GM23338 (cell line): ENCODE measurements at regions not wholly inside any gene's neighbourhood (a gene's known extent, or its start where the extent isn't known, plus 50 kb on each side); places are given as distances from the start of the nearest gene placed in this dataset.
"Not testable (repeated sequence)": the region's sequence is repeated elsewhere in the genome, so short reads cannot be mapped to it uniquely, and the experiment has no call there.

Experiments used
- CREB1 ChIP-seq: fragments of 250-450 bp; sonication (Bioruptor Pico); IDR thresholded peaks from 2 replicates; pipeline ENCODE4 v1.5.0; 2020; ENCODE audit warnings: low read depth, mild to moderate bottlenecking, moderate library complexity
- EZH2 ChIP-seq: fragments of 200-600 bp; sonication (generic); IDR thresholded peaks from one replicate; pipeline ENCODE4 v1.8.0; 2017; ENCODE audit warnings: antibody characterized with exemption, mild to moderate bottlenecking, low read depth; ENCODE audit not compliant: unreplicated experiment
- EZH2phosphoT487 ChIP-seq: fragments of 200-600 bp; sonication (generic); IDR thresholded peaks from one replicate; pipeline ENCODE4 v1.8.1; 2018; ENCODE audit warnings: antibody characterized with exemption; ENCODE audit not compliant: unreplicated experiment
- POLR2AphosphoS5 ChIP-seq: IDR thresholded peaks from 2 replicates; pipeline ENCODE4 v1.6.1; 2016; ENCODE audit warnings: antibody characterized with exemption, low read depth
- STAT1 ChIP-seq: IDR thresholded peaks from one replicate; pipeline ENCODE4 v1.6.1; 2016; ENCODE audit warnings: antibody characterized with exemption; ENCODE audit not compliant: unreplicated experiment
- TF ChIP-seq, protein P1 (sequence below), 2 experiments: fragments of 200-600 bp in 1 of 2; sonication (generic) in 1 of 2; conservative IDR thresholded peaks; 2 replicates each; pipeline versions ENCODE4 v1.5.1 to v1.6.1; 2016 to 2017; ENCODE audit warnings: antibody characterized with exemption in 2 of 2, low read depth in 2 of 2, mild to moderate bottlenecking in 2 of 2, moderate library complexity in 1 of 2
- TF ChIP-seq, protein P2 (sequence below): IDR thresholded peaks from 2 replicates; pipeline ENCODE4 v1.6.1; 2016; ENCODE audit warnings: antibody characterized with exemption
- TF ChIP-seq, protein P3 (sequence below): fragments of 250-450 bp; sonication (Bioruptor Pico); IDR thresholded peaks from 2 replicates; pipeline ENCODE4 v1.5.0; 2020; ENCODE audit warnings: mild to moderate bottlenecking, moderate library complexity

DNA sequence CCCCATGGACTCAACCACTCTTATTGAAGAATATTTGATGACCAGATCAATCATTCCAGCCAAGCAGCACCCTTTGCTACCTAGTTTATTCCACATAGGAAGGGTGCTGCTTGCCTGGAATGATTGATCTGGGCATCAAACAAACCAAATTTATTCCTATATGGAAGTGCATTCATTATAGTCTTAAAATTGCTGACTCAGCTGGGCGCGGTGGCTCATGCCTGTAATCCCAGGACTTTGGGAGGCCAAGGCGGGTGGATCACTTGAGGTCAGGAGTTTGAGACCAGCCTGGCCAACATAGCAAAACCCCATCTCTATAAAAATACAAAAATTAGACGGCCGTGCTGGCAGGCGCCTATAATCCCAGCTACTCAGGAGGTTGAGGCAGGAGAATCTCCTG lies 489.6 kb upstream of the API5 start:
- TF ChIP-seq, protein P1, sequence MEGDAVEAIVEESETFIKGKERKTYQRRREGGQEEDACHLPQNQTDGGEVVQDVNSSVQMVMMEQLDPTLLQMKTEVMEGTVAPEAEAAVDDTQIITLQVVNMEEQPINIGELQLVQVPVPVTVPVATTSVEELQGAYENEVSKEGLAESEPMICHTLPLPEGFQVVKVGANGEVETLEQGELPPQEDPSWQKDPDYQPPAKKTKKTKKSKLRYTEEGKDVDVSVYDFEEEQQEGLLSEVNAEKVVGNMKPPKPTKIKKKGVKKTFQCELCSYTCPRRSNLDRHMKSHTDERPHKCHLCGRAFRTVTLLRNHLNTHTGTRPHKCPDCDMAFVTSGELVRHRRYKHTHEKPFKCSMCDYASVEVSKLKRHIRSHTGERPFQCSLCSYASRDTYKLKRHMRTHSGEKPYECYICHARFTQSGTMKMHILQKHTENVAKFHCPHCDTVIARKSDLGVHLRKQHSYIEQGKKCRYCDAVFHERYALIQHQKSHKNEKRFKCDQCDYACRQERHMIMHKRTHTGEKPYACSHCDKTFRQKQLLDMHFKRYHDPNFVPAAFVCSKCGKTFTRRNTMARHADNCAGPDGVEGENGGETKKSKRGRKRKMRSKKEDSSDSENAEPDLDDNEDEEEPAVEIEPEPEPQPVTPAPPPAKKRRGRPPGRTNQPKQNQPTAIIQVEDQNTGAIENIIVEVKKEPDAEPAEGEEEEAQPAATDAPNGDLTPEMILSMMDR (conservative IDR thresholded peaks at IDR 0.05; ENCODE audit: low read depth in 2 of 2), result not testable (repeated sequence)
- not testable (repeated sequence) for TF ChIP-seq EZH2phosphoT487; CREB1 (CRISPR knock-in tag); POLR2AphosphoS5; EZH2; STAT1
- TF ChIP-seq, protein P2, sequence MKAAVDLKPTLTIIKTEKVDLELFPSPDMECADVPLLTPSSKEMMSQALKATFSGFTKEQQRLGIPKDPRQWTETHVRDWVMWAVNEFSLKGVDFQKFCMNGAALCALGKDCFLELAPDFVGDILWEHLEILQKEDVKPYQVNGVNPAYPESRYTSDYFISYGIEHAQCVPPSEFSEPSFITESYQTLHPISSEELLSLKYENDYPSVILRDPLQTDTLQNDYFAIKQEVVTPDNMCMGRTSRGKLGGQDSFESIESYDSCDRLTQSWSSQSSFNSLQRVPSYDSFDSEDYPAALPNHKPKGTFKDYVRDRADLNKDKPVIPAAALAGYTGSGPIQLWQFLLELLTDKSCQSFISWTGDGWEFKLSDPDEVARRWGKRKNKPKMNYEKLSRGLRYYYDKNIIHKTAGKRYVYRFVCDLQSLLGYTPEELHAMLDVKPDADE, result not testable (repeated sequence)
- TF ChIP-seq, protein P3, sequence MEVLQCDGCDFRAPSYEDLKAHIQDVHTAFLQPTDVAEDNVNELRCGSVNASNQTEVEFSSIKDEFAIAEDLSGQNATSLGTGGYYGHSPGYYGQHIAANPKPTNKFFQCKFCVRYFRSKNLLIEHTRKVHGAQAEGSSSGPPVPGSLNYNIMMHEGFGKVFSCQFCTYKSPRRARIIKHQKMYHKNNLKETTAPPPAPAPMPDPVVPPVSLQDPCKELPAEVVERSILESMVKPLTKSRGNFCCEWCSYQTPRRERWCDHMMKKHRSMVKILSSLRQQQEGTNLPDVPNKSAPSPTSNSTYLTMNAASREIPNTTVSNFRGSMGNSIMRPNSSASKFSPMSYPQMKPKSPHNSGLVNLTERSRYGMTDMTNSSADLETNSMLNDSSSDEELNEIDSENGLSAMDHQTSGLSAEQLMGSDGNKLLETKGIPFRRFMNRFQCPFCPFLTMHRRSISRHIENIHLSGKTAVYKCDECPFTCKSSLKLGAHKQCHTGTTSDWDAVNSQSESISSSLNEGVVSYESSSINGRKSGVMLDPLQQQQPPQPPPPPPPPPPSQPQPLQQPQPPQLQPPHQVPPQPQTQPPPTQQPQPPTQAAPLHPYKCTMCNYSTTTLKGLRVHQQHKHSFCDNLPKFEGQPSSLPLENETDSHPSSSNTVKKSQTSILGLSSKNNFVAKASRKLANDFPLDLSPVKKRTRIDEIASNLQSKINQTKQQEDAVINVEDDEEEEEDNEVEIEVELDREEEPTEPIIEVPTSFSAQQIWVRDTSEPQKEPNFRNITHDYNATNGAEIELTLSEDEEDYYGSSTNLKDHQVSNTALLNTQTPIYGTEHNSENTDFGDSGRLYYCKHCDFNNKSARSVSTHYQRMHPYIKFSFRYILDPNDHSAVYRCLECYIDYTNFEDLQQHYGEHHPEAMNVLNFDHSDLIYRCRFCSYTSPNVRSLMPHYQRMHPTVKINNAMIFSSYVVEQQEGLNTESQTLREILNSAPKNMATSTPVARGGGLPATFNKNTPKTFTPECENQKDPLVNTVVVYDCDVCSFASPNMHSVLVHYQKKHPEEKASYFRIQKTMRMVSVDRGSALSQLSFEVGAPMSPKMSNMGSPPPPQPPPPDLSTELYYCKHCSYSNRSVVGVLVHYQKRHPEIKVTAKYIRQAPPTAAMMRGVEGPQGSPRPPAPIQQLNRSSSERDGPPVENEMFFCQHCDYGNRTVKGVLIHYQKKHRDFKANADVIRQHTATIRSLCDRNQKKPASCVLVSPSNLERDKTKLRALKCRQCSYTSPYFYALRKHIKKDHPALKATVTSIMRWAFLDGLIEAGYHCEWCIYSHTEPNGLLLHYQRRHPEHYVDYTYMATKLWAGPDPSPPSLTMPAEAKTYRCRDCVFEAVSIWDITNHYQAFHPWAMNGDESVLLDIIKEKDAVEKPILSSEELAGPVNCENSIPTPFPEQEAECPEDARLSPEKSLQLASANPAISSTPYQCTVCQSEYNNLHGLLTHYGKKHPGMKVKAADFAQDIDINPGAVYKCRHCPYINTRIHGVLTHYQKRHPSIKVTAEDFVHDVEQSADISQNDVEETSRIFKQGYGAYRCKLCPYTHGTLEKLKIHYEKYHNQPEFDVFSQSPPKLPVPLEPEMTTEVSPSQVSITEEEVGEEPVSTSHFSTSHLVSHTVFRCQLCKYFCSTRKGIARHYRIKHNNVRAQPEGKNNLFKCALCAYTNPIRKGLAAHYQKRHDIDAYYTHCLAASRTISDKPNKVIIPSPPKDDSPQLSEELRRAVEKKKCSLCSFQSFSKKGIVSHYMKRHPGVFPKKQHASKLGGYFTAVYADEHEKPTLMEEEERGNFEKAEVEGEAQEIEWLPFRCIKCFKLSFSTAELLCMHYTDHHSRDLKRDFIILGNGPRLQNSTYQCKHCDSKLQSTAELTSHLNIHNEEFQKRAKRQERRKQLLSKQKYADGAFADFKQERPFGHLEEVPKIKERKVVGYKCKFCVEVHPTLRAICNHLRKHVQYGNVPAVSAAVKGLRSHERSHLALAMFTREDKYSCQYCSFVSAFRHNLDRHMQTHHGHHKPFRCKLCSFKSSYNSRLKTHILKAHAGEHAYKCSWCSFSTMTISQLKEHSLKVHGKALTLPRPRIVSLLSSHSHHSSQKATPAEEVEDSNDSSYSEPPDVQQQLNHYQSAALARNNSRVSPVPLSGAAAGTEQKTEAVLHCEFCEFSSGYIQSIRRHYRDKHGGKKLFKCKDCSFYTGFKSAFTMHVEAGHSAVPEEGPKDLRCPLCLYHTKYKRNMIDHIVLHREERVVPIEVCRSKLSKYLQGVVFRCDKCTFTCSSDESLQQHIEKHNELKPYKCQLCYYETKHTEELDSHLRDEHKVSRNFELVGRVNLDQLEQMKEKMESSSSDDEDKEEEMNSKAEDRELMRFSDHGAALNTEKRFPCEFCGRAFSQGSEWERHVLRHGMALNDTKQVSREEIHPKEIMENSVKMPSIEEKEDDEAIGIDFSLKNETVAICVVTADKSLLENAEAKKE (CRISPR knock-in tag), result not testable (repeated sequence)
